IMR-90 (cell line): ENCODE measurements at regions not wholly inside any gene's neighbourhood (a gene's known extent, or its start where the extent isn't known, plus 50 kb on each side); places are given as distances from the start of the nearest gene placed in this dataset.

Source experiments
- BHLHE40 ChIP-seq: fragments of 150-350 bp; IDR thresholded peaks from 2 replicates; pipeline ENCODE4 v1.6.1; 2016; ENCODE audit warnings: mild to moderate bottlenecking, low read depth, low read length
- TF ChIP-seq, protein P1 (sequence below): conservative IDR thresholded peaks from 2 replicates; pipeline ENCODE4 v1.5.1; 2012; ENCODE audit warnings: mild to moderate bottlenecking, low read depth, low read length, improper control_type of control experiment

DNA sequence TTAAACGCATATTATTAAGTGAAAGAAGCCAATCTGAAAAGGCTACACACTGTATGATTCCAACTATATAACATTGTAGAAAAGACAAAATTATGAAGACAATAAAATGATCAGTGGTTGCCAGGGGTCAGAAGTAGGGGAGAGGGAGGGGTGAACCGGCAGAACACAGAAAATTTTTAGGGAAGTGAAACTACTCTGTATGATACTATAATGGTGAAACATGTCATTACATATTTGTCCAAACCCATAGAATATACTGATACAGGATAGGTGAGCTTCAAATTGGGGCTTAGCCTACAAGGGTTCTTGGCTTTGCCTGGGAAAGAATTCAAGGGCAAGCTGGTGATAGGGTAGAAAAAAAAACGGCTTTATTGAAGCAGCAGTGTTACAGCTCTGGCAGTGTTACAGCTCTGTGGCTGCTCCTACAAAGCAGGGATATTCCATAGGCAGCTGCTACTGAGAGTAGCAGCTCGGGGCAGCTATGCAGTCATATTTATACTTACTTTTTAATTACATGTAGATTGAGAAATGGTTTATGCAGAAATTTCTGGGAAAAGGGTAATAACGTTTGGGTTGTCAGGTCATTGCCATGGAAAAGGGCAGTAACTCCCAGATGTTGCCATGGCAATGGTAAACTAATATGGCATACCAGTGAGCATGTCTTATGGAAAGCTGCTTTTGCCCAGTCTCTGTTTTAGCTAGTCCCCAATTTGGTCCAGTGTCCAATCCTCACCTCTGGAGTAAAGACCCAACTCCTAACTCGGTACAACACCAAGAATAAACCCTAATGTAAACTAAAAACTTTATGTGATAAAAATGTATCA is 125.1 kb upstream of the SLC25A36 start:
- TF ChIP-seq, protein P1, sequence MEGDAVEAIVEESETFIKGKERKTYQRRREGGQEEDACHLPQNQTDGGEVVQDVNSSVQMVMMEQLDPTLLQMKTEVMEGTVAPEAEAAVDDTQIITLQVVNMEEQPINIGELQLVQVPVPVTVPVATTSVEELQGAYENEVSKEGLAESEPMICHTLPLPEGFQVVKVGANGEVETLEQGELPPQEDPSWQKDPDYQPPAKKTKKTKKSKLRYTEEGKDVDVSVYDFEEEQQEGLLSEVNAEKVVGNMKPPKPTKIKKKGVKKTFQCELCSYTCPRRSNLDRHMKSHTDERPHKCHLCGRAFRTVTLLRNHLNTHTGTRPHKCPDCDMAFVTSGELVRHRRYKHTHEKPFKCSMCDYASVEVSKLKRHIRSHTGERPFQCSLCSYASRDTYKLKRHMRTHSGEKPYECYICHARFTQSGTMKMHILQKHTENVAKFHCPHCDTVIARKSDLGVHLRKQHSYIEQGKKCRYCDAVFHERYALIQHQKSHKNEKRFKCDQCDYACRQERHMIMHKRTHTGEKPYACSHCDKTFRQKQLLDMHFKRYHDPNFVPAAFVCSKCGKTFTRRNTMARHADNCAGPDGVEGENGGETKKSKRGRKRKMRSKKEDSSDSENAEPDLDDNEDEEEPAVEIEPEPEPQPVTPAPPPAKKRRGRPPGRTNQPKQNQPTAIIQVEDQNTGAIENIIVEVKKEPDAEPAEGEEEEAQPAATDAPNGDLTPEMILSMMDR, result no peak
- no peak for TF ChIP-seq BHLHE40
